ENCODE measurements at regions not wholly inside any gene's neighbourhood (a gene's known extent, or its start where the extent isn't known, plus 50 kb on each side); places are given as distances from the start of the nearest gene placed in this dataset.

DNA sequence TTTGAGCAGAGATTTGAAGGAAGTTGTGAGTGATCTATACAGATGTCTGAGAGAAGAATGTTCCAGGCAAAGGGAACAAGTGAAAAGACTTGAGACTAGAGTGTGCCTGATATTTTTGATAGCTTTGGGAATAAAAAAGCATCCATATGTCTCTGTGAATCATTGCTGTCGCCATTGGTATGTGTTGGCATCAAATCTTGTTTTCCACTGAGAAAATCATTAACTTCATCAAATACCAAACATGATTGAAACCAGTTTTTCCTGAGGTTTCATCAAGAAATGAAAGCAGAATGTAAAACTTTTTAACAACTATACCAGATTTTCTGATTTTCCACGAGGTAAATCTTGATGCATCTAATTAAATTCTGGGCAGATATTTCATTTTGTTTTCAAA lies 862.6 kb downstream of the DIAPH3 start:
- ChIA-PET CTCF (no interaction called here), SMC1A (ENCODE audit: uncharacterized antibody, unreplicated experiment) (no interaction called here), POLR2A (no interaction called here), RAD21 (ENCODE audit: unreplicated experiment) (no interaction called here)
- H3K36me3 ChIP-seq (ENCODE audit: control insufficient read depth in 2 of 2, insufficient read depth in 2 of 2, low read length in 1 of 2): no peaks in the 10 kb centered on the region
- H3K27ac ChIP-seq (ENCODE audit: control insufficient read depth, insufficient read depth): no peak overlapping the region
- no peak overlapping the region for H2AFZ ChIP-seq (ENCODE audit: control insufficient read depth, low read depth, low read length)
- no peaks in the 10 kb centered on the region for H3K79me2 ChIP-seq (ENCODE audit: control insufficient read depth, insufficient read depth, low read length)
- H3K4me3 ChIP-seq: no peak overlapping the region
- H3K4me2 ChIP-seq (ENCODE audit: control insufficient read depth, insufficient read depth): no peak overlapping the region
- no peaks in the 10 kb centered on the region for H3K27me3 ChIP-seq (replicated peaks in 1 of 2; ENCODE audit: control insufficient read depth in 2 of 2, insufficient read depth in 2 of 2, low read length in 1 of 2)
- no peaks in the 10 kb centered on the region for H3K9me3 ChIP-seq (replicated peaks; ENCODE audit: control insufficient read depth, insufficient read depth, low read length)
- 3% methylated on average over 2 of the region's 2 CpGs for WGBS (ENCODE audit: insufficient coverage, insufficient replicate concordance, low lambda C conversion rate, missing lambda C conversion rate)
- ATAC-seq (no peak), FAIRE-seq (no peak), DNase-seq (ENCODE audit: low read depth, low spot score) (no peak)
- TF ChIP-seq IKZF2 (IDR thresholded peaks at IDR 0.05) (no peak), YBX1 (IDR thresholded peaks at IDR 0.05) (no peak), RFX5 (IDR thresholded peaks at IDR 0.05; ENCODE audit: low read depth, low read length) (no peak), SP1 (IDR thresholded peaks at IDR 0.05; ENCODE audit: low read depth, low read length) (no peak), RAD51 (IDR thresholded peaks at IDR 0.05) (no peak), STAT3 (IDR thresholded peaks at IDR 0.05; ENCODE audit: low read depth, low read length) (no peak), NFIC (IDR thresholded peaks at IDR 0.05; ENCODE audit: low read depth, low read length) (no peak), CREM (IDR thresholded peaks at IDR 0.05; ENCODE audit: low read depth) (no peak)
- TF ChIP-seq, protein P1, sequence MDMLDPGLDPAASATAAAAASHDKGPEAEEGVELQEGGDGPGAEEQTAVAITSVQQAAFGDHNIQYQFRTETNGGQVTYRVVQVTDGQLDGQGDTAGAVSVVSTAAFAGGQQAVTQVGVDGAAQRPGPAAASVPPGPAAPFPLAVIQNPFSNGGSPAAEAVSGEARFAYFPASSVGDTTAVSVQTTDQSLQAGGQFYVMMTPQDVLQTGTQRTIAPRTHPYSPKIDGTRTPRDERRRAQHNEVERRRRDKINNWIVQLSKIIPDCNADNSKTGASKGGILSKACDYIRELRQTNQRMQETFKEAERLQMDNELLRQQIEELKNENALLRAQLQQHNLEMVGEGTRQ (IDR thresholded peaks at IDR 0.05; ENCODE audit: borderline replicate concordance, low read depth, low read length): no peak
- H3K4me1 ChIP-seq (ENCODE audit: control insufficient read depth, insufficient read depth, low read length): no peaks in the 10 kb centered on the region
- H3K9ac ChIP-seq (ENCODE audit: control insufficient read depth, insufficient read depth, low read length): no peak overlapping the region
- in situ Hi-C loops (cut with MboI) (no loop called here), intact Hi-C loops (cut with micrococcal nuclease; ENCODE audit: unreplicated experiment) (no loop called here)
- no peaks in the 10 kb centered on the region for H4K20me1 ChIP-seq (ENCODE audit: control insufficient read depth, insufficient read depth)
- BruUV-seq (replicated peaks): no TSS peak

GRCh38 chr13:59303433-59303832 lies 860.3 kb downstream of the DIAPH3 start:
- no TSS peak for BruUV-seq (replicated peaks)
- Histone ChIP-seq H3K9ac (ENCODE audit: control insufficient read depth, insufficient read depth, low read length) (no peak overlapping the region), H3K4me3 (no peak overlapping the region), H3K9me3 (replicated peaks; ENCODE audit: control insufficient read depth, insufficient read depth, low read length) (no peaks in the 10 kb centered on the region), H3K4me2 (ENCODE audit: control insufficient read depth, insufficient read depth) (no peak overlapping the region), H3K27me3 (replicated peaks in 1 of 2; ENCODE audit: control insufficient read depth in 2 of 2, insufficient read depth in 2 of 2, low read length in 1 of 2) (no peaks in the 10 kb centered on the region), H4K20me1 (ENCODE audit: control insufficient read depth, insufficient read depth) (no peaks in the 10 kb centered on the region), H3K27ac (ENCODE audit: control insufficient read depth, insufficient read depth) (no peak overlapping the region), H2AFZ (ENCODE audit: control insufficient read depth, low read depth, low read length) (no peak overlapping the region), H3K36me3 (ENCODE audit: control insufficient read depth in 2 of 2, insufficient read depth in 2 of 2, low read length in 1 of 2) (no peaks in the 10 kb centered on the region), H3K79me2 (ENCODE audit: control insufficient read depth, insufficient read depth, low read length) (no peaks in the 10 kb centered on the region), H3K4me1 (ENCODE audit: control insufficient read depth, insufficient read depth, low read length) (no peaks in the 10 kb centered on the region)
- ChIA-PET SMC1A (ENCODE audit: uncharacterized antibody, unreplicated experiment) (interaction anchor here (1.0 kb wide), 1 partner anchor 14 kb away, joined by 3 read pairs; no protein-coding TSS in a partner anchor), RAD21 (ENCODE audit: unreplicated experiment) (no interaction called here), POLR2A (no interaction called here), CTCF (interaction anchor here (1.5 kb wide), 1 partner anchor 15 kb away, joined by 3 read pairs; no protein-coding TSS in a partner anchor)
- FAIRE-seq (no peak), ATAC-seq (no peak), DNase-seq (ENCODE audit: low read depth, low spot score) (no peak)
- intact Hi-C loops (cut with micrococcal nuclease; ENCODE audit: unreplicated experiment): no loop called here
- TF ChIP-seq TAF1 (IDR thresholded peaks at IDR 0.05; ENCODE audit: borderline replicate concordance, low read depth, low read length) (no peak), POLR2AphosphoS2 (IDR thresholded peaks at IDR 0.05; ENCODE audit: low read depth, low read length) (no peak), YBX1 (IDR thresholded peaks at IDR 0.05) (no peak), IRF3 (IDR thresholded peaks at IDR 0.05) (no peak), SP1 (IDR thresholded peaks at IDR 0.05; ENCODE audit: low read depth, low read length) (no peak)
- TF ChIP-seq, protein P2, sequence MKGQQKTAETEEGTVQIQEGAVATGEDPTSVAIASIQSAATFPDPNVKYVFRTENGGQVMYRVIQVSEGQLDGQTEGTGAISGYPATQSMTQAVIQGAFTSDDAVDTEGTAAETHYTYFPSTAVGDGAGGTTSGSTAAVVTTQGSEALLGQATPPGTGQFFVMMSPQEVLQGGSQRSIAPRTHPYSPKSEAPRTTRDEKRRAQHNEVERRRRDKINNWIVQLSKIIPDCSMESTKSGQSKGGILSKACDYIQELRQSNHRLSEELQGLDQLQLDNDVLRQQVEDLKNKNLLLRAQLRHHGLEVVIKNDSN (IDR thresholded peaks at IDR 0.05; ENCODE audit: borderline replicate concordance, extremely low read length, insufficient read depth, low read depth, low read length): no peak
- TF ChIP-seq, protein P3, sequence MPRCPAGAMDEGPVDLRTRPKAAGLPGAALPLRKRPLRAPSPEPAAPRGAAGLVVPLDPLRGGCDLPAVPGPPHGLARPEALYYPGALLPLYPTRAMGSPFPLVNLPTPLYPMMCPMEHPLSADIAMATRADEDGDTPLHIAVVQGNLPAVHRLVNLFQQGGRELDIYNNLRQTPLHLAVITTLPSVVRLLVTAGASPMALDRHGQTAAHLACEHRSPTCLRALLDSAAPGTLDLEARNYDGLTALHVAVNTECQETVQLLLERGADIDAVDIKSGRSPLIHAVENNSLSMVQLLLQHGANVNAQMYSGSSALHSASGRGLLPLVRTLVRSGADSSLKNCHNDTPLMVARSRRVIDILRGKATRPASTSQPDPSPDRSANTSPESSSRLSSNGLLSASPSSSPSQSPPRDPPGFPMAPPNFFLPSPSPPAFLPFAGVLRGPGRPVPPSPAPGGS (IDR thresholded peaks at IDR 0.05; ENCODE audit: borderline replicate concordance, insufficient read depth, low read depth, low read length, poor library complexity, severe bottlenecking): no peak
- in situ Hi-C loops (cut with MboI): no loop called here
